Midbrain (tissue), 1 donor: ENCODE measurements at regions not wholly inside any gene's neighbourhood (a gene's known extent, or its start where the extent isn't known, plus 50 kb on each side); places are given as distances from the start of the nearest gene placed in this dataset.

ENCODE experiments used
- DNase-seq: peaks from one replicate; lab custom pipeline; 2025; lab: John Stamatoyannopoulos, UW

GRCh38 chr13:106234636-106235035, 300.8 kb downstream of the EFNB2 start:
- DNase-seq = no peak

GRCh38 chr13:106233134-106233735, 302.2 kb downstream of the EFNB2 start:
- DNase-seq = no peak

GRCh38 chr13:106232681-106233080, 302.8 kb downstream of the EFNB2 start:
- DNase-seq = no peak

- DNase-seq = no peak
These were observed 305.0 kb downstream of the EFNB2 start for GRCh38 chr13:106230450-106230849.

GRCh38 chr13:106225126-106225525, 310.3 kb downstream of the EFNB2 start:
- no peak for DNase-seq

- no peak for DNase-seq
These were observed 315.3 kb downstream of the EFNB2 start for GRCh38 chr13:106220211-106220610.

GRCh38 chr13:106213028-106213757, 322.3 kb downstream of the EFNB2 start:
- no peak for DNase-seq

GRCh38 chr13:106212386-106213010, 323.0 kb downstream of the EFNB2 start:
- no peak for DNase-seq

GRCh38 chr13:106210324-106210723, 325.1 kb downstream of the EFNB2 start:
- DNase-seq = no peak

GRCh38 chr13:106205871-106206270, 329.6 kb downstream of the EFNB2 start:
- no peak for DNase-seq

- DNase-seq = no peak
These were observed 338.0 kb downstream of the EFNB2 start for GRCh38 chr13:106197496-106197895.

- DNase-seq = no peak
These were observed 347.9 kb downstream of the EFNB2 start for GRCh38 chr13:106187501-106188095.

GRCh38 chr13:106187101-106187500, 348.4 kb downstream of the EFNB2 start:
- DNase-seq = no peak

GRCh38 chr13:106186366-106187030, 349.0 kb downstream of the EFNB2 start:
- DNase-seq = no peak

- no peak for DNase-seq
These were observed 350.7 kb downstream of the EFNB2 start for GRCh38 chr13:106184790-106185189.

- no peak for DNase-seq
These were observed 351.9 kb downstream of the EFNB2 start for GRCh38 chr13:106183410-106184065.

- no peak for DNase-seq
These were observed 353.1 kb downstream of the EFNB2 start for GRCh38 chr13:106182404-106182803.

- DNase-seq = no peak
These were observed 356.6 kb downstream of the EFNB2 start for GRCh38 chr13:106178816-106179215.

GRCh38 chr13:106177146-106177545, 358.3 kb downstream of the EFNB2 start:
- DNase-seq = no peak

- no peak for DNase-seq
These were observed 359.3 kb downstream of the EFNB2 start for GRCh38 chr13:106176117-106176516.

- no peak for DNase-seq
These were observed 361.4 kb downstream of the EFNB2 start for GRCh38 chr13:106173891-106174610.
